CD4-positive, alpha-beta memory T cell (primary cell): ENCODE measurements at regions not wholly inside any gene's neighbourhood (a gene's known extent, or its start where the extent isn't known, plus 50 kb on each side); places are given as distances from the start of the nearest gene placed in this dataset.
"Not testable (repeated sequence)": the region's sequence is repeated elsewhere in the genome, so short reads cannot be mapped to it uniquely, and the experiment has no call there.

Source experiments
- CTCF ChIA-PET: fragments of 350-600 bp; sonication (Branson Sonifier 250); formaldehyde crosslinking; loops from one replicate; lab custom pipeline; 2021; ENCODE audit warnings: inconsistent platforms; ENCODE audit not compliant: partially characterized antibody; lab: Charles Lee
- POLR2A ChIA-PET: fragments of 350-600 bp; sonication (Branson Sonifier 250); formaldehyde crosslinking; loops from one replicate; lab custom pipeline; 2021; ENCODE audit not compliant: partially characterized antibody; lab: Charles Lee
- DNase-seq, 5 donors: peaks; one replicate each; pipeline versions ENCODE4 v3.0.0 to v3.0.0-alpha.2; 2020 to 2022; ENCODE audit warnings: mixed read lengths in 1 of 5
- H3K27ac ChIP-seq: one replicate; pipeline ENCODE4 v1.7.0; 2013; ENCODE audit warnings: low read depth, low read length
- H3K27me3 ChIP-seq: 2 replicates; pipeline ENCODE4 v1.7.0; 2013; ENCODE audit warnings: mild to moderate bottlenecking, low read length, moderate library complexity; ENCODE audit not compliant: insufficient read depth
- H3K36me3 ChIP-seq: 2 replicates; pipeline ENCODE4 v1.7.0; 2013; ENCODE audit warnings: mild to moderate bottlenecking, low read length, moderate library complexity; ENCODE audit not compliant: insufficient read depth
- H3K4me1 ChIP-seq: 2 replicates; pipeline ENCODE4 v1.7.0; 2013; ENCODE audit warnings: mild to moderate bottlenecking, low read length, moderate library complexity; ENCODE audit not compliant: insufficient read depth
- H3K4me3 ChIP-seq, 2 donors: one replicate each; pipeline ENCODE4 v1.7.0; 2013; ENCODE audit warnings: low read length in 2 of 2, mild to moderate bottlenecking in 1 of 2
- H3K9me3 ChIP-seq, 2 donors: one replicate each; pipeline ENCODE4 v1.7.0; 2013; ENCODE audit warnings: low read length in 2 of 2, control low read depth in 1 of 2; ENCODE audit not compliant: control insufficient read depth in 1 of 2
- H3K27ac Mint-ChIP-seq, 7 donors: one replicate each; pipeline ENCODE4 v1.8.0; 2020 to 2021; ENCODE audit warnings: mixed read lengths in 7 of 7, mild to moderate bottlenecking in 6 of 7, inconsistent platforms in 3 of 7, moderate library complexity in 3 of 7
- H3K27me3 Mint-ChIP-seq, 2 donors: one replicate each; pipeline ENCODE4 v1.8.0; 2020 to 2021; ENCODE audit warnings: mixed read lengths in 2 of 2
- H3K36me3 Mint-ChIP-seq, 2 donors: one replicate each; pipeline ENCODE4 v1.8.0; 2020 to 2021; ENCODE audit warnings: mixed read lengths in 2 of 2, inconsistent platforms in 1 of 2, mild to moderate bottlenecking in 1 of 2
- H3K4me1 Mint-ChIP-seq, 4 donors: one replicate each; pipeline ENCODE4 v1.8.0; 2020 to 2021; ENCODE audit warnings: mixed read lengths in 4 of 4, mild to moderate bottlenecking in 1 of 4
- H3K4me3 Mint-ChIP-seq, 8 donors: one replicate each; pipeline ENCODE4 v1.8.0; 2020 to 2021; ENCODE audit warnings: mixed read lengths in 8 of 8, mild to moderate bottlenecking in 7 of 8, moderate library complexity in 6 of 8, inconsistent platforms in 3 of 8
- H3K9me3 Mint-ChIP-seq, 8 donors: one replicate each; pipeline ENCODE4 v1.8.0; 2020 to 2021; ENCODE audit warnings: mixed read lengths in 8 of 8, mild to moderate bottlenecking in 5 of 8, inconsistent platforms in 3 of 8, moderate library complexity in 1 of 8
- intact Hi-C: fragments of 100-400 bp; cut with micrococcal nuclease; formaldehyde crosslinking; loops from one replicate; pipeline ENCODE4 v1.15.1; 2023

- Mint-ChIP-seq H3K4me1 (peaks cover 0 to 11% (median under 1%) of the 10 kb centered on the region in 4 donors), H3K9me3 (peaks cover 0 to 4% (median 3%) of the 10 kb centered on the region in 8 donors), H3K27me3 (peaks cover 6 to 7% of the 10 kb centered on the region in 2 donors), H3K27ac (peak overlapping the region in 1 of 7 donors; percentile 63), H3K36me3 (no peaks in the 10 kb centered on the region), H3K4me3 (peak overlapping the region in 1 of 8 donors; percentile 27)
- intact Hi-C loops = loop anchor here (1.0 to 10.0 kb wide), 4 partner anchors 98 to 1137 kb away; partner anchors contain the start of gene NOL6
- Histone ChIP-seq H3K36me3 (no peaks in the 10 kb centered on the region), H3K27ac (no peak overlapping the region), H3K4me3 (no peak overlapping the region), H3K4me1 (no peaks in the 10 kb centered on the region), H3K27me3 (no peaks in the 10 kb centered on the region), H3K9me3 (no peaks in the 10 kb centered on the region)
- peak; percentile 79 to 85 (median 84) for DNase-seq
- CTCF ChIA-PET = interaction anchor here (0.6 to 8.6 kb wide), 17 partner anchors 9 to 346 kb away, joined by 3 to 224 read pairs (median 4); no protein-coding TSS in a partner anchor
- POLR2A ChIA-PET = interaction anchor here (1.1 kb wide), 1 partner anchor 98 kb away, joined by 3 read pairs; no protein-coding TSS in a partner anchor
Measured at GRCh38 chr9:33721674-33722358, 73.5 kb upstream of the PRSS3 start.

- peak overlapping the region in 1 of 7 donors; percentile 63 for H3K27ac Mint-ChIP-seq
- H3K4me3 Mint-ChIP-seq = peak overlapping the region in 1 of 8 donors; percentile 27
- POLR2A ChIA-PET = interaction anchor here (1.1 kb wide), 1 partner anchor 98 kb away, joined by 3 read pairs; no protein-coding TSS in a partner anchor
- H3K4me1 Mint-ChIP-seq = peaks cover 0 to 11% (median under 1%) of the 10 kb centered on the region in 4 donors
- no peak overlapping the region for H3K4me3 ChIP-seq
- intact Hi-C loops = loop anchor here (1.0 to 10.0 kb wide), 4 partner anchors 98 to 1138 kb away; partner anchors contain the start of gene NOL6
- H3K27me3 ChIP-seq = no peaks in the 10 kb centered on the region
- H3K36me3 Mint-ChIP-seq = no peaks in the 10 kb centered on the region
- H3K9me3 Mint-ChIP-seq = peaks cover 0 to 9% (median 4%) of the 10 kb centered on the region in 8 donors
- CTCF ChIA-PET = interaction anchor here (0.6 to 8.6 kb wide), 16 partner anchors 9 to 347 kb away, joined by 3 to 224 read pairs (median 4); no protein-coding TSS in a partner anchor
- peaks cover 6 to 9% of the 10 kb centered on the region in 2 donors for H3K27me3 Mint-ChIP-seq
- no peak overlapping the region for H3K27ac ChIP-seq
- DNase-seq = no peak
- no peaks in the 10 kb centered on the region for H3K4me1 ChIP-seq
- no peaks in the 10 kb centered on the region for H3K9me3 ChIP-seq
- no peaks in the 10 kb centered on the region for H3K36me3 ChIP-seq
Measured at GRCh38 chr9:33722359-33722675, 73.0 kb upstream of the PRSS3 start.

GRCh38 chr9:33728613-33729012 is 66.7 kb upstream of the PRSS3 start:
- Mint-ChIP-seq H3K4me1 (no peaks in the 10 kb centered on the region), H3K4me3 (no peak overlapping the region), H3K9me3 (peaks cover 0 to 23% (median 10%) of the 10 kb centered on the region in 8 donors), H3K36me3 (no peaks in the 10 kb centered on the region), H3K27me3 (peaks cover 13 to 30% of the 10 kb centered on the region in 2 donors), H3K27ac (no peak overlapping the region)
- no peaks in the 10 kb centered on the region for H3K27me3 ChIP-seq
- H3K4me3 ChIP-seq = no peak overlapping the region
- H3K4me1 ChIP-seq = no peaks in the 10 kb centered on the region
- intact Hi-C loops = loop anchor here (10.0 kb wide), 2 partner anchors 254 to 1144 kb away; partner anchors contain the start of gene NOL6
- DNase-seq = no peak
- no peaks in the 10 kb centered on the region for H3K36me3 ChIP-seq
- ChIA-PET POLR2A (no interaction called here), CTCF (interaction anchor here (0.7 to 1.2 kb wide), 2 partner anchors 21 to 105 kb away, joined by 3 to 5 read pairs; no protein-coding TSS in a partner anchor)
- H3K9me3 ChIP-seq = no peaks in the 10 kb centered on the region
- H3K27ac ChIP-seq = no peak overlapping the region

GRCh38 chr9:33731142-33731541 is 64.2 kb upstream of the PRSS3 start:
- Mint-ChIP-seq H3K27me3 (peaks cover 14 to 35% of the 10 kb centered on the region in 2 donors), H3K4me1 (no peaks in the 10 kb centered on the region), H3K4me3 (no peak overlapping the region), H3K9me3 (peaks cover 0 to 19% (median 6%) of the 10 kb centered on the region in 8 donors), H3K27ac (no peak overlapping the region), H3K36me3 (no peaks in the 10 kb centered on the region)
- Histone ChIP-seq H3K27ac (no peak overlapping the region), H3K36me3 (no peaks in the 10 kb centered on the region), H3K4me1 (no peaks in the 10 kb centered on the region), H3K4me3 (no peak overlapping the region), H3K27me3 (no peaks in the 10 kb centered on the region), H3K9me3 (no peaks in the 10 kb centered on the region)
- DNase-seq = no peak
- CTCF ChIA-PET = interaction anchor here (1.0 to 2.9 kb wide), 4 partner anchors 10 to 108 kb away, joined by 3 to 19 read pairs (median 7); no protein-coding TSS in a partner anchor
- intact Hi-C loops = no loop called here
- POLR2A ChIA-PET = no interaction called here

GRCh38 chr9:33731625-33732024 is 63.7 kb upstream of the PRSS3 start:
- Mint-ChIP-seq H3K9me3 (peaks cover 0 to 19% (median 8%) of the 10 kb centered on the region in 8 donors), H3K4me3 (no peak overlapping the region), H3K27ac (no peak overlapping the region), H3K36me3 (no peaks in the 10 kb centered on the region), H3K4me1 (no peaks in the 10 kb centered on the region), H3K27me3 (peaks cover 14 to 38% of the 10 kb centered on the region in 2 donors)
- Histone ChIP-seq H3K27ac (no peak overlapping the region), H3K27me3 (no peaks in the 10 kb centered on the region), H3K9me3 (no peaks in the 10 kb centered on the region), H3K4me3 (no peak overlapping the region), H3K36me3 (no peaks in the 10 kb centered on the region), H3K4me1 (no peaks in the 10 kb centered on the region)
- POLR2A ChIA-PET = no interaction called here
- intact Hi-C loops = no loop called here
- CTCF ChIA-PET = interaction anchor here (1.0 to 2.9 kb wide), 4 partner anchors 10 to 108 kb away, joined by 3 to 19 read pairs (median 7); no protein-coding TSS in a partner anchor
- DNase-seq = no peak

- H3K27me3 ChIP-seq, H3K9me3 ChIP-seq, POLR2A ChIA-PET, H3K36me3 ChIP-seq, H3K4me1 Mint-ChIP-seq, H3K27ac ChIP-seq, DNase-seq, H3K27ac Mint-ChIP-seq, H3K4me1 ChIP-seq, H3K4me3 ChIP-seq, H3K36me3 Mint-ChIP-seq, H3K4me3 Mint-ChIP-seq, intact Hi-C loops: not testable (repeated sequence)
- peaks cover 19 to 42% of the 10 kb centered on the region in 2 donors for H3K27me3 Mint-ChIP-seq
- CTCF ChIA-PET = interaction anchor here (1.3 to 2.4 kb wide), 2 partner anchors 12 to 13 kb away, joined by 4 to 9 read pairs; no protein-coding TSS in a partner anchor
- peaks cover 0 to 16% (median 7%) of the 10 kb centered on the region in 8 donors for H3K9me3 Mint-ChIP-seq
Measured at GRCh38 chr9:33734247-33734940, 61.0 kb upstream of the PRSS3 start.
